ENCODE measurements at regions not wholly inside any gene's neighbourhood (a gene's known extent, or its start where the extent isn't known, plus 50 kb on each side); places are given as distances from the start of the nearest gene placed in this dataset.

DNA sequence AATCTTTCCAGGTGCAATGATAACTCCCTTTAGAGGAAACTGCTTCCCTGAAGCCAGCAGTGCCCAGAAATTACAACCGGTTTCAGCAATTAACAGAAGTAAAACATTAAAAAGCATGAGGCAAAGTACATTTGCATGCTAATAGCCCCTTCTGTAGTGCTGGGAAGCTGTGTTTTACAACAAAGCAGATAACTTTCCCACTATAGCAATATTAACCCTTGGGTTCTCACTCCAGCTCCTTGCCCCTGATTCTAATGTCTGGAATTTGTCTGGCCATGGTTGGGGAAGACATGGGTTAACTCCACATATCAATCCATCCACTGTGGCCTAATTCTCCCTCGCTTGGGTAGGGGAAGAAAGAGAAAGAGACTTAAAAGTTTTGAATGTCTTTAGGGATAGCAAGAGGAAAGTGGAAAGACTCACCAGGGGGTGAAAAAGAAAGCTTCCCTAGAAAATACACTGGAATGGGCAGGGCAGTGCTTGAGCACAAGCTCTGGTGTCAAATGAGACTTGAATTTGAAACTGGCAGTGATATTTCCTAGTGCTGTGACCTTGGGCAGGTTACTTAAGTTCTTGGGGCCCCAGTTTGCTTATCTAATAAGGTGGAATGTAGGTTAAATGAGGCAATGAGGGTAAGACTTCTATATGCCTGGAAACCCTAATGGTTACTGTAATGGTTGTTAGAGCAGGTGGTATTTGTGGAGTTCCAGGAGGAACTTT is 102.0 kb downstream of the SOX9 start:
- TF ChIP-seq, protein P1, sequence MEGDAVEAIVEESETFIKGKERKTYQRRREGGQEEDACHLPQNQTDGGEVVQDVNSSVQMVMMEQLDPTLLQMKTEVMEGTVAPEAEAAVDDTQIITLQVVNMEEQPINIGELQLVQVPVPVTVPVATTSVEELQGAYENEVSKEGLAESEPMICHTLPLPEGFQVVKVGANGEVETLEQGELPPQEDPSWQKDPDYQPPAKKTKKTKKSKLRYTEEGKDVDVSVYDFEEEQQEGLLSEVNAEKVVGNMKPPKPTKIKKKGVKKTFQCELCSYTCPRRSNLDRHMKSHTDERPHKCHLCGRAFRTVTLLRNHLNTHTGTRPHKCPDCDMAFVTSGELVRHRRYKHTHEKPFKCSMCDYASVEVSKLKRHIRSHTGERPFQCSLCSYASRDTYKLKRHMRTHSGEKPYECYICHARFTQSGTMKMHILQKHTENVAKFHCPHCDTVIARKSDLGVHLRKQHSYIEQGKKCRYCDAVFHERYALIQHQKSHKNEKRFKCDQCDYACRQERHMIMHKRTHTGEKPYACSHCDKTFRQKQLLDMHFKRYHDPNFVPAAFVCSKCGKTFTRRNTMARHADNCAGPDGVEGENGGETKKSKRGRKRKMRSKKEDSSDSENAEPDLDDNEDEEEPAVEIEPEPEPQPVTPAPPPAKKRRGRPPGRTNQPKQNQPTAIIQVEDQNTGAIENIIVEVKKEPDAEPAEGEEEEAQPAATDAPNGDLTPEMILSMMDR (IDR thresholded peaks at IDR 0.05; ENCODE audit: low read length) = no peak
- TF ChIP-seq EZH2phosphoT487 (IDR thresholded peaks at IDR 0.05; ENCODE audit: low read length) = no peak
- no peak for TF ChIP-seq EZH2 (optimal IDR thresholded peaks at IDR 0.05; ENCODE audit: low read depth, low read length)
